Activated T-cell treated with anti-CD3 and anti-CD28 coated beads, Interleukin-2, amount 50 U/mL, for 1 hour (primary cell): ENCODE measurements at regions not wholly inside any gene's neighbourhood (a gene's known extent, or its start where the extent isn't known, plus 50 kb on each side); places are given as distances from the start of the nearest gene placed in this dataset.
"Not testable (repeated sequence)": the region's sequence is repeated elsewhere in the genome, so short reads cannot be mapped to it uniquely, and the experiment has no call there.

Experiments used
- DNase-seq: peaks from one replicate; pipeline ENCODE4 v3.0.0-alpha.2; 2020

DNA sequence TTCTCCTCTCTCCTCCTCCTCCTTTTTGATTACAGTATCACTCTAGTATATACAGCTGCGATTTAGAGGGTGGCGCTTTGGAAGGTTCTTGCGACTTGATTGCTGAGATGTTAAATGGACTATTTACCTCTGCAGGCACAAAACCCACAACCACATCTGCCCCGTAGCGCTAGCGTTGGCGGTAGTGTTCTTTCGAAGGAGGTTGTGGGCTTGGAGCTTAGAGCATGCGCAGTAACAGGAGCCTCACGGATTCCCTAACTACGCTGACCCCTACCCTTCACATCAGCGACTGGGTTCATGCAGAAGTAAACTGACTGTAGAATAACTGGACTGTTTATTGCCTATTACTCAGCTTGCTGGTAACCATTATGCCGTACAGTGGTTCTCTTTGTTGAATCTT, 58.0 kb downstream of the CGGBP1 start:
- no peak for DNase-seq

DNA sequence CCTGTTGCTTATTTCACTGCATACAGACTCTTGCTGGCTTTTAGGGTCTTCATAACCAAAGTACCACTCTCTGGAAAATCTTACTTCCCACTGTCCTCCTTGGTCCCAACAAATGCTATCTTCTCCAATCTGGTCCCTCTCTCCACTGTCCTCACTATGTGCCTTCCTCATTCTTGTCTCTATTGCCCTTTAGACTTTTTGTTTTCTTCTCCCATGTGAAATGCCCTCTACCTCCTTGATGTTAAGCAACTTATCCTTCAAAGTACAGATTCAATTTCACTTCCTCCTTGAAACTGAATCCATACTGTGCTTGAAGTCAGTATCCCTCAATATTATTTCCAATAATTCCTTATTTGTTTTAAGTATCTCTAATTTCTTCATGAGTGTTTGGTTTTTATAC, 60.8 kb downstream of the CGGBP1 start:
- DNase-seq, result no peak

DNA sequence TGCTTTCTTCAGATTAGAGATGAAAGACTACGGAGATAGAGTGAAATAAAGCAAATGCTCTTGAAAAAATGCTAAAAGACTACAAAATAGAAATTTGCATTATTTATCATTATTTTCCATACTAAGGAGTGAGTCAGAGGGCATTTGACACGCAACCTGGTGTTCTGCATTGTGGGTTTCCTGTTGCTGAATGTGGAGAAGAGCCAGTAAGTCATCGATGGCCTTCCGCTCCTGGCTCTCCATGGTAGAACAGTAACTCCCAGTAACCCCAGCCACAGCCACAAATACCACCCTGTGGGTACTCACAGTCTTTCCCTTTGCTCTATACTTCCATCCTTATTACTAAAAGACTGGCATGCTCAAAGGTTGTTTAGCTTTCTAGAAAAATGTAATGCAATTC, 61.5 kb downstream of the CGGBP1 start:
- DNase-seq, result no peak

DNA sequence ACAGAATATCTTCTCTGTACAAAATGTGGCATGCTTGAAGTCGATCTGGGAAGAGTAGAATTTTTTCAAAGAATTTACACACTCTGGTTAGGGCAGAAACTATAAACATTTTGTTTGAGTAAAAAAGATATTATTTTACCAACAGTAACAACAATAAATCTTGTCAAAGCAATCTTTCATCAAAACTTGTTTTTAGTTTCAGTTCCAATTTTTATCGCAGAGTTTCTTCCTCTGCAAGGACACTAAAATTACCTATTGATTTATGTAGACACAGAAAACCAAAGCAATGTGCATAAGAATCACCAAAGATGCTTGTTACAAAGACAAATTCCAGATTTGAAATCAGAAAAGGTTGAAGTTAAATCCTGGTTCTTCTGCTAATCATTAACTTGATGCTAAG, 61.9 kb downstream of the CGGBP1 start:
- no peak for DNase-seq

DNA sequence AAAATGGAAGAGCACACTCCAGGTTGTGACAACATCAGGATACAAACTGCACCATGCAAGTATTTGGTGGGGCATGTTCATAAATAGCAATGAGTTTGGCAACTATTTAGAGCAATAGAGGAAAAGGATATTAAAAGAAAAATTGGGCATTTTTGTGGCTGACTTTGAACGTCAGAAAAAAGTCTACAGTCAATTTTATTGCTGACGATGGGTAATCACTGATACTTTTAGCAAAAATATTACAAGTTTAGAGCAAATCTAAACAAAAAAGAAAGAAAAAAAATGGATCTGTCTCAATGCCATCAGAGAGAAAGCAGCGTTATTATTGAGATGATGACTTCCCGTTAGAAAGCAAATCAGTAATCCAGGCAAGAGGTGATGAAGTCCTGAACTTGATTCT, 65.2 kb downstream of the CGGBP1 start:
- DNase-seq, result no peak

DNA sequence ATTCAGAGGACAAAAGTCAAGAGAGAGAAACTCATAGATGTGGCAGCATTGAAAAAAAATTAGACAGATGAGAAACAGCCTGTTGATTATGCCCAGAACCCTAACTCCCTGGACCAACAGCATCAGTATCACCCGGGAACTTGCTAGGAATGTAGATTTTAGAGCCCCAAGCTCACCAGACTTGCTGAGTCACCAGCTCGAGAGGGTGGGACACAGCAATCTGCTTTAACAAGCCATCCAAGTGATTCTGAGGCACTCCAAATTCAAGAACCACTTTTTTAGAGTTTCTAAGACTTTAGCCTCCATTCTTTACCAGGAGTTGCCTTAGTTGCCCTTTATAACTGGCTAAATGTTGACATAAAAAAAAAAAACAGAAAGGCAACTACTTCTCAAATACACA, 70.9 kb downstream of the CGGBP1 start:
- DNase-seq, result no peak

DNA sequence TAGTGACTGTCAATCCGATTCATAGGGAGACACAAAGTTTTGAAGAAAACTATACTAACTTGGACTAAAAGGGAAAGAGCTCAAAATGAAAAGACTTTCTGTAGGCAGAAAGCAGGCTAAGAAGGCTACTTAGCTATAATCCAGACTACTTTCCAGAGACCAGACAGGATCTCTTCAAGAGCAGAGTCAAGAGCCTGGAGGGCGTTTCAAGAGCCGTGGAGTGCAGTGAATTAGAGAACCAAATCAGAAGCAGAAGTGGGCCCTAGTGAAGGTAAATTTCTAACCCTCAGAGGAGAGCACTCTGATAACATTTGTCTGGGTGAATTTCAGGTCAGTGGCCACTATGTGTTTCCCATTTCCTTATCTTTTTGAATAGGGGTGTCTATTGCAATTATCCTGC, 76.4 kb downstream of the CGGBP1 start:
- no peak for DNase-seq

DNA sequence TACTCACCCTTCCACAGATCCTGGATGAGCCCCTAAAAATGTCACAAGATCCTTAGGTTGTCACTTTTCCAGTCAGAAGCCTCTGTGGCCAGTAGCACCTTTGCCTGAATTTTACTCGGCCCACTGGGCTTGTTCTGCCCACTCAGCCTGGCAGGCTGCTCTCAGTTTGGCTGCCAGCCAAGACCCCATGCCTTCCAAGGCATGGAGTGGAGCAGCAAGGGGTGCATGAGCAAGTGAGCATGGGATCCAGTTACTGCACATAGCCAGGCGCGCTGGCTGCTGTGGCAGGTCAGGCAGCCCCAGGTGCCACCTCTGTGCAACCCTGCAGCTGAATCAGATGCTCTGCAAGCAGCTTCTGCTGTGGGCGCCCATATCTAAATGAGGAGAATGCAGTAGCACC, 79.3 kb downstream of the CGGBP1 start:
- no peak for DNase-seq

DNA sequence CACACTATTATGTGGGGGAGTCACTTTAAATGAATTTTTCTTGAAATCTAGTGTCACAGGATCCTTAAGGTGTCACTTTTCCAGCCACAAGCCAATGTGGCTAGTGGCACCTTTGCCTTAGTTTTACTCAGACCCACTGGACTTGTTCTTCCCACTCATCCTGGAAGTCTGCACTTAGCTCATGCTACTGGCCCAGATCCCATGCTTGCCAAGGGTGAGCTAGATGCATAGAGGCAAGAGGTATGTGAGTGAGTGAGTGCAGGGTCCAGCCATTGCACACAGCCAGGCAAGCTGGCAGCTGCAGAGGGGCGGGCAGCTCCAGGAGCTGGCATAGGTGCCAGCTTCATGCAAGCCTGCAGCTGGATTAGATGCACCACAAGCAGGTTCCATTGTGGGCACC, 81.0 kb downstream of the CGGBP1 start:
- no peak for DNase-seq

DNA sequence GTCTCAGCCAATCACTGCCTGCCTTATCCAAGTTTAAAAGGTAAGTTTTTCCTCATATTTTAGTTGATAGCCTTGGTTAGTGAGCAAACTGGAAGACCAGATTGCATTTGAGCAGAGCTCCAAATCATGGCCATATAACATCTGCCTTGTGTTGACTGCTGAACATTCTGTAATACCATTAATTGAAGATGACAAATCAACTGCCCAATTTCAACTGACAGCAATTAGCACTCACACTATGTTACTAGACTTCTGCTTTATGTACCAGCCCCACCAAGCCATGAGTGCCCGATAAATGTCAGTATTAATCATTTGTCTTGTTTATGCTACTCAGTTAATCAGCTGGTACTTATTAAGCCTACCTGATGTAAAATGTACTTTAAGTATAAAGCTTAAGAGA, 83.1 kb downstream of the CGGBP1 start:
- no peak for DNase-seq

DNA sequence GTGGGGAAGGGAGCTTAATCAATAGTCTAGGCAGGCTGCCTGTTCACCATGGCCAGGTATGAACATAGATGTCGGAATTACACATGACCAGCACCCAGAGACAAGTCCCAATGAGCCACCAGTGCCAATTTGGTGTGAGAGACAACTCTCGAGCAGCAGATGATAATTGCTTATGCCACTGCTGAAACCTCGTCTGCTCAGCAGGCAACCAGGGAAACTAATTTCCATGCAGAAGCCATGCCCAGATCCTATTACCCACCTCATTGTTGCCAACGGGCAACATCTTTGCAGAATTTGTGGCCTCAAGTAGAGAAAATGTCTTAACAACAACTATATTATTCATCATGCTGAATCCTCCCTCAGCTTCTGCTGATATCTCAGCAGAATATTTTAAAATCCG, 84.9 kb downstream of the CGGBP1 start:
- DNase-seq, result no peak

DNA sequence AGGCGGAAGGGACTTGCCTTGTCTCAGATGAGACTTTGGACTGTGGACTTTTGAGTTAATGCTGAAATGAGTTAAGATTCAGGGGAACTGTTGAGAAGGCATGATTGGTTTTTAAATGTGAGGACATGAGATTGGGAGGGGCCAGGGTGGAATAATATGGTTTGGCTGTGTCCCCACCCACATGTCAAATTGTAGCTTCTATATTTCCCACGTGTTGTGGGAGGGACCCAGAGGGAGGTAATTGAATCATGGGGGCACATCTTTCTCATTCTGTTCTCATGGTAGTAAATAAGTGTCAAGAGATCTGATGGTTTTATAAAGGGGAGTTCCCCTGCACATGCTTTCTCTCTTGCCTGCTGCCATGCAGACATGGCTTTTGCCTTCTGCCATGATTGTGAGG, 89.2 kb downstream of the CGGBP1 start:
- no peak for DNase-seq

DNA sequence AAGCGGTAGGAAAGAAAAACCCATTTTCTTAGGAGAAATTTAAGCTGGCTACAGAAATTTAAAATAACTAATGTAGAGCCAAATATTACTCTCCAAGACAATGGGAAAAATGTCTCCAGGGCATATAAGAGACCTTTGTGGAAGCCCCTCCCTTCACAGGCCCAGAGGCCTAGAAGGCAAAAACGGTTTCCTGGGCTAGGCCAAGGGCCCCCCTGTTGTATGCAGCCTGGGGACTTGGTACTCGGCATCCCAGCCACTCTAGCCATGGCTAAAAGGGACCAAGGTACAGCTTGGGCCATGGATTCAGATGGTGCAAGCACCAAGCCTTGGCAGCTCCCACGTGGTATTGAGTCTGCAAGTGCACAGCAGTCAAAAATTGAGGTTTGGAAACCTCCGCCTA, 90.1 kb downstream of the CGGBP1 start:
- no peak for DNase-seq

DNA sequence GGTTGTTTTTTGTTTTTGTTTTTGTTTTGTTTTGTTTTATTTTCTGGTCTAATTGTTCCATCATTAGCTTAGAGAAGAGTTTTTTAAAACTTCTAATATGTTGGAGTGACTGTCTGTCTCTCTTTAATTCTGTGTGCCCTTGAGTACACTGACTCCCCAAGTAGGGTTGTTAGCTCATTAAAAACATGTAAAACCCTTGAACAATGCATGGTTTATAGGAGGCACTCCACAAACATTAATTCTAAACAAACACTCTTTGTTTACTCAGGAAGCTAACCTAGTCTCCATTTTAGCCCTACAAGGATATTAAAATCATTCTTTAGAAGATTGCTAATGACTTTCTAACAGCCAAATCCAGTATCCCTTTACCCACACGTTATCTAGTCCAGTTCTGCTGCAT, 100.5 kb downstream of the CGGBP1 start:
- DNase-seq, result no peak

DNA sequence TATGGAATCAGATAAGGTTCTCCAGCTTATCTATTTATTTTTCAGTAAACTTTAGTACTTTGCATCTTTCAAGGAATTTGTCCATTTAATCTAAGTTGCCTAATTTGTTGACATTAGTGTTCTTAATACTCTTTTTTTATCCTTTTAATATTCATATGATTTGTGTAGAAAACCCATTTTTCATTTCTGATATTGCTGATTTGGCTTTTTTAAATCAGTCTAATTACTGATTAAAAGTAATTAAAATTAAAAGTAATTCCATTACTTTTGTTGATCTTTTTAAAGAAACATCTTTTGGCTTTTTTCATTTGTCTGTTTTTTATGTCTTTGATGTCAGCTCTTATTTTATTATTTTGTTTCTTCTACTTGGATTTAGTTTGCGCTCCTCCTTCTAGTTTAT, 101.2 kb downstream of the CGGBP1 start:
- DNase-seq, result no peak

DNA sequence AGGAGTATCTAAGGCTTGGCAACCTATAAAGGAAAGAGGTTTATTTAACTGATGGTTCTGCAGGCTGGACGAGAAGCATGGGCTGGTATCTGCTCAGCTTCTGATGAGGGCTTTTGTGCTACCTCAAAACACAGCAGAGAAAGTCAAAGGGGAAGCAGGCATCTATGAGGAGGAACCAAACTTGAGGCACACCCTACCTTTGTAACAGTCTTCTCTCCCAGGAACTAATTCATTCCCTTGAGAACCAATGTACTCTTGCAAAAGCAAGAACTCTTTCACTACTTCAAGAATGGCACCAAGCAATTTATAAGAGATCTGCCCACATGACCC, 109.0 kb downstream of the CGGBP1 start:
- DNase-seq, result no peak

DNA sequence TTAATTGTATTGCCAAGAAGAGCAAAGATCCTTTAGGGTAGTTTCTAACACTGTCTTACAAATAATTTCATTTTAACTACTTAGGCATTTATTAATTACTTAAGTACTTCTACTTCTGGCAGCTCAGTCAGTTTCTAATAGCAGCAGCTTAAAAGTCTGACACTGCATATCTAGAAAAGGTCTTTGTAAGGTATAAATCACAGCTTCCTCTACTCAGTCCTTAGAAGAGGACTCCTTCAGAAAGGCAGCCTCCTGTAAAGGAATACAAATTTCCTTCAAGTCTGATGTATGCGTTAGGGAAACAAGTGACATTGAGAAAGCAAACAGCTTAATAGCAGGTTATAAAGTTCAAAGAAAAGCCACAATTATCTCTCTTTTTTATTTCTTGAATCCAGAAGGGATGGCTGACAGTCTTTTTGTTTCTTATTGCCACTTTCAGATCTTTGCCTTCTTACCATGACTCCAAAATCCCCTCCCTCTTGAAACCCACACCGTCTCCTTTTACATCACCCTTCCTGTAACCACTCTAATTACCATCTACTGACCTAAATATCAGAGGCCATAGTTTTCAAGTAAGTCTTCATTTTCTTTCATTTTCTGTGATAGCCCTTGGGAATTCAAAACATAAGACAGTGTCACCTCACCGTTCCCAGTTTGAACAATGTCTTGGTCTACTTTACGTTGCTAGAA, 109.5 kb downstream of the CGGBP1 start:
- DNase-seq, result no peak

DNA sequence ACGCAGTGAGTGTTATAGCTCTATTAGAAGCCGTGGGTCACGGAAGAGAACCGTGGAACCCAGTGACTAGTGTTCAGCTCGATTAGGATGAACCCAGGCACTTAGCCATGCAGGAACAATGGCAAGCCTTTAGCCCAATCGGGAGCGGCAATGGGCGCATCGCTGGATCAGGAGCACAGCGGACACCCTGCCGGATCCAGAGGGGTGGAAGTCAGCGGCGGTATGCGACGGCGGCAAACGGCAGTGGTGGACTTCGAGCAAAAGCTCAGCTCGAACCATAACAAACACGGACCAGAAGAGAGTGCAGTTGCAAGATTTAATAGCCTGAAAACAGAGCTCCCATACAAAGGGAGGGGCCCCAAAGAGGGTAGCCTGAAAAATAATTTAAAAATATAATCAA, 112.8 kb downstream of the CGGBP1 start:
- not testable (repeated sequence) for DNase-seq

DNA sequence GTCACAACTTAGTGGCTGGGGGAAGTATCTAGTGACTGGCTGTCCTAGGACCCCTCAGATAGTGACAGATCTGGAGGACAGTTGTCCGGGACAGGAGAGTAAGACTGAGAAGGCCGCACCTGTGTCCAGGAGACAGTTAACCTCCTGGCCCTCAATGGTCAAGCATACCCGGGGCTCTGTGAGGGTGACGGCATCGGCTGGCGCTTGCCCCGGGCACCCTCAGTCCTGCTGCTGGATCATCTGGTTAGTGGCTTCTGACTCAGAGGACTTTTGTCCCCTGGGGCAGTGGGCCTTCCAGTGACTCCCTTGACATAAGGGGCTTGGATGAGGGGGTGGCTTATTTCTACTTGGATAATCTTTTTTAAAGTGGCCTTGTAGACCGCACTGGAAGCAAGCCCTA, 116.5 kb downstream of the CGGBP1 start:
- not testable (repeated sequence) for DNase-seq

DNA sequence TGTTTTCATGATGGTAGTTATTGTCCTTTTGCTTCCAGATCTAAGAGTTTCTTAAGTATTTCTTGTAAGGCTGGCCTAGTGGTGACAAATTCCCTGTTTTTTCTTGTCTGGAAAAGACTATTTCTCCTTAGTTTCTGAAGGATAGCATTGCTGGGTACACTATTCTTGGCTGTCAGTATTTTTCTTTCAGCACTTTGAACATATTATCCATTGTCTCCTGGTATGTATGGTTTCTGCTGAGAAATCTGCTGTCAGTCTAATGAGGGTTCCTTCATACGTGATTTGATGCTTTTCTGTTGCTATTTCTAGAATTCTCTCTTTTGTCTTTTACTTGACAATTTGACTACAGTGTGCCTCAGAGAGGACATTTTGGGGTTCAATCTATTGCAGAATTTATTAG, 134.3 kb downstream of the CGGBP1 start:
- no peak for DNase-seq

DNA sequence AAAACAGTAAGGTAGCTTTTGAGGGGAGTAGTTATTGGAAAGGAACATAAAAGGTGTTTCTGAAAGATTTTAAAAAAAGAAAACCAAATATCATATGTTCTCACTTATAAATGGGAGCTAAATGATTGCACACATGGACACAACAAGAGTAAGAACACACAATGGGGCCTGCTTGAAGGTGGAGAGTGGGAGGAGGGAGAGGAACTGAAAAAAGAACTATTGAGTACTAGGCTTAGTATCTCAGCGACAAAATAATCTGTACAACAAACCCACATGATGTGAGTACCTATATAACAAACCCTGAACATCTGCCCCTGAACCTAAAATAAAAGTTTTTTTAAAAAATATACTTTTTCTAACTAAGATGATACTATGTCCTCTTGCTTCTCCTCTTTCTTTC, 138.3 kb downstream of the CGGBP1 start:
- DNase-seq, result no peak

DNA sequence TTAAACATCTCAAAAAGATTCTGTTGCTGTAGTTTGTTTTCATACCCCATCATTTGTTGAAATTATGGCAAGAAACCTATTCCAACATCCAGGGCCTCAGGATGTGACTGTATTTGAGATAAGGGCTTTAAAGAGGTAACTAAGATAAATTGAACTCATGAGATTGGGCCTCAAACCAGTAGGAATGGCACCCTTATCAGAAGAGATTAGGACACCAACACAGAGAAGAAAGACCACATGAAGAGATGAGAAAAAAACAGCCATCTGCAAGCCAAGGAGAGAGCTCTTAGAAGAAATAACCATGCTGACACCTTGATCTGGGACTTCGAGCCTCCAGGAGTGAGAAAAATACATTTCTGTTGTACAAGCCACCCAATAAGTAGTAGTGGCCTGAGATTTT, 157.7 kb downstream of the CGGBP1 start:
- DNase-seq, result no peak

DNA sequence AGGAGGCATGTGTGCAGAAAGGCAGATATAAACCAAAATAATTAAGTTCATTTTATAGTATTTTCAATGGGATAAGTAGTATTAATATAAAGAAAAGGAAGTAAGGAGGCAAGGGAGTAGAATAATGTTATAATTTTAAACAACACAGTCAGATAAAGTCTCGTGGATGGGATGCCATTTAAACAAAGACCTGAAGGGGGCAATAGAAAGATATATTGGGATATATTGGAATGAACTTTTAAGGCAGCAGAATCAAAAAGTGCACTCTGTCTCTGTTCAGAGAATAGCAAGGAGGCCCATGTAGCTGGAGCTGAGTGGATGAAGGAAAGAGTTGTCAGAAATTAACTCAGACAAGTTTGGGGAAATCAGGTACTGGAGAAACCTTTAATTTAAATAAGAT, 158.7 kb downstream of the CGGBP1 start:
- no peak for DNase-seq

DNA sequence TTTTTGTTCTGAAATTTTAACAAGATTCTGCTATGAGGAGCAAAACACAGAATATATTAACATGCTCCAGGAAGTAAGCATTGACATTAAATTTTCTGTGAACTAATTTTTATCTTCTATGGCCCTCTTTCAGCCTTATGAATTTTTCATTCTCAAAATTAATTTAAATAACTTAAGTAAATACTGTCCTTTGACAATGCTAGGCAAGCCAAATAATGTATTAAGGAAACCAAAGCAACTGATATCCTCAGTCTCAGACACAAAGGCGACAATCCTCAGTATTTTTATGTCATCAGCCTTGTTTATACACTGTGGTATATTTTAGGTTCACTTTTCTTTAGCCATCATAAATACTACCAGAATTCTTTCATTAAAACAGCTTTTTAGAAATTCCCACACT, 159.8 kb downstream of the CGGBP1 start:
- DNase-seq, result no peak

DNA sequence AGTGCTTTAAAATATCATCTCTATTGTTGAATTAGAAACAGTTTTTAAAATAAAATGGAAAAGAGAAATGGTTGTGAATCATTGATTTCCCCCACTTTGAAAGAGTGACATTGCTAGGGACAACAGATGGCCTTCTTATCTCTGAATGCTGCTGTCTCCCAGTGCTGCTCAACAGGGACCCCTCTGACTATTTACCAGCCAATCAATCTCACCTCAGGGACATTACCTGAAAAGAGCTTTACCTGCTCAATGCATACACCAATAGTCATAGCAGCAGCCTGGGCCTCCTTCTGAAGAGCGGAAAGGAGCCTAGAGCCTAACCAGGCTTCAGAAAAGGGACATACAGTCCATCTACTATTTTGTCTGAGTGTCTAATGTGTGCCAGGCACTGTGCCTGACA, 162.8 kb downstream of the CGGBP1 start:
- DNase-seq, result no peak

DNA sequence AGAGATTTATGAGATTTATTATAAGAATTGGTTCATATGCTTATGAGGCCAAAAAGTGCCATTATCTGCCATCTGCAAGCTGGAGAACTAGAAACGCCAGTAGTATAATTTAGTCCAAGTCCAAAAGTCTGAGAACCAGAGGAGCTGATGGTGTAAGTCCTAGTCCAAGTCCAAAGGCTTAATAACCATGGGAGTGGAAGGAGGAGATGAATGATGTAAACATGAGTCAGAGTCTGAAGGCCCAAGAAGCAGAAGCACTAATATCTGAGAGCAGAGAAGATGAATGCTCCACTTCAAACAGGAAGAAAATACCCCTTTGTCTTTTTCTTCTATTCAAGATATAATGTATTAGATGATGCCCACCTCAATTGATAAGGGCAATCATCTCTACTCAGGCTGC, 185.7 kb downstream of the CGGBP1 start:
- no peak for DNase-seq
